ENCODE measurements at regions not wholly inside any gene's neighbourhood (a gene's known extent, or its start where the extent isn't known, plus 50 kb on each side); places are given as distances from the start of the nearest gene placed in this dataset.

DNA sequence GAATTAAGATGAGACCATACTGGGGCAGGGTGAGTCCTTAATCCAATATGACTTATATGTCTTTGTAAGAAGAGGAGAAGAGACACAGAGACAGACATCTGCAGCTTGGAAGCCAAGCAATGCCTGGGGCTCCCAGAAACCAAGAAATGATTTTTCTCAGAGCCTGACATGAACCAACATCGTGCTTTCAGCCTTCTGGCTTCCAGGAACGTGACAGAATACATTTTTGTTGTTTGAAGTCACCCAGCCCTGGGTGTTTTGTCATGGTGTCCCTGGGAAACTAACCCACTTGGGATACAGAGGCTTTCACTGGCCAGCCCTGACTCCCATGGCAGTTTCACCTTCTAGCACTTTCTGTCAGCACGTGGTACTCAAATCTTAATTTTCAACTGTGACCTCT lies 95.3 kb upstream of the SLC10A2 start:
- no peaks in the 10 kb centered on the region for H3K27me3 ChIP-seq (ENCODE audit: insufficient read depth, low read length, poor library complexity)
- H4K20me1 ChIP-seq (ENCODE audit: insufficient read depth, low read length) = no peaks in the 10 kb centered on the region
- DNase-seq (no peak), ATAC-seq (ENCODE audit: insufficient read depth, low read depth) (no peak)
- no peaks in the 10 kb centered on the region for H3K9me3 ChIP-seq (ENCODE audit: insufficient read depth, low read length, severe bottlenecking)
- H3K9ac ChIP-seq (ENCODE audit: low read depth, low read length) = no peak overlapping the region
- no peak overlapping the region for H3K27ac ChIP-seq (ENCODE audit: low read length)
- no peak overlapping the region for H3K4me3 ChIP-seq (ENCODE audit: low read depth in 1 of 2, low read length in 2 of 2)
- no peaks in the 10 kb centered on the region for H3K79me2 ChIP-seq (ENCODE audit: insufficient read depth, low read length)
- TF ChIP-seq EZH2 (IDR thresholded peaks at IDR 0.05; ENCODE audit: borderline replicate concordance, low read depth, low read length, severe bottlenecking) = no peak
- TF ChIP-seq, protein P1, sequence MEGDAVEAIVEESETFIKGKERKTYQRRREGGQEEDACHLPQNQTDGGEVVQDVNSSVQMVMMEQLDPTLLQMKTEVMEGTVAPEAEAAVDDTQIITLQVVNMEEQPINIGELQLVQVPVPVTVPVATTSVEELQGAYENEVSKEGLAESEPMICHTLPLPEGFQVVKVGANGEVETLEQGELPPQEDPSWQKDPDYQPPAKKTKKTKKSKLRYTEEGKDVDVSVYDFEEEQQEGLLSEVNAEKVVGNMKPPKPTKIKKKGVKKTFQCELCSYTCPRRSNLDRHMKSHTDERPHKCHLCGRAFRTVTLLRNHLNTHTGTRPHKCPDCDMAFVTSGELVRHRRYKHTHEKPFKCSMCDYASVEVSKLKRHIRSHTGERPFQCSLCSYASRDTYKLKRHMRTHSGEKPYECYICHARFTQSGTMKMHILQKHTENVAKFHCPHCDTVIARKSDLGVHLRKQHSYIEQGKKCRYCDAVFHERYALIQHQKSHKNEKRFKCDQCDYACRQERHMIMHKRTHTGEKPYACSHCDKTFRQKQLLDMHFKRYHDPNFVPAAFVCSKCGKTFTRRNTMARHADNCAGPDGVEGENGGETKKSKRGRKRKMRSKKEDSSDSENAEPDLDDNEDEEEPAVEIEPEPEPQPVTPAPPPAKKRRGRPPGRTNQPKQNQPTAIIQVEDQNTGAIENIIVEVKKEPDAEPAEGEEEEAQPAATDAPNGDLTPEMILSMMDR (IDR thresholded peaks at IDR 0.05; ENCODE audit: borderline replicate concordance, extremely low read depth, low read length, poor library complexity, severe bottlenecking) = no peak
- no peaks in the 10 kb centered on the region for H3K4me1 ChIP-seq (ENCODE audit: insufficient read depth, low read length)
- no peak overlapping the region for H2AFZ ChIP-seq (ENCODE audit: low read depth, low read length)
- H3K4me2 ChIP-seq (ENCODE audit: insufficient read depth, low read length) = no peak overlapping the region
- H3K36me3 ChIP-seq (ENCODE audit: insufficient read depth, low read length) = no peaks in the 10 kb centered on the region

DNA sequence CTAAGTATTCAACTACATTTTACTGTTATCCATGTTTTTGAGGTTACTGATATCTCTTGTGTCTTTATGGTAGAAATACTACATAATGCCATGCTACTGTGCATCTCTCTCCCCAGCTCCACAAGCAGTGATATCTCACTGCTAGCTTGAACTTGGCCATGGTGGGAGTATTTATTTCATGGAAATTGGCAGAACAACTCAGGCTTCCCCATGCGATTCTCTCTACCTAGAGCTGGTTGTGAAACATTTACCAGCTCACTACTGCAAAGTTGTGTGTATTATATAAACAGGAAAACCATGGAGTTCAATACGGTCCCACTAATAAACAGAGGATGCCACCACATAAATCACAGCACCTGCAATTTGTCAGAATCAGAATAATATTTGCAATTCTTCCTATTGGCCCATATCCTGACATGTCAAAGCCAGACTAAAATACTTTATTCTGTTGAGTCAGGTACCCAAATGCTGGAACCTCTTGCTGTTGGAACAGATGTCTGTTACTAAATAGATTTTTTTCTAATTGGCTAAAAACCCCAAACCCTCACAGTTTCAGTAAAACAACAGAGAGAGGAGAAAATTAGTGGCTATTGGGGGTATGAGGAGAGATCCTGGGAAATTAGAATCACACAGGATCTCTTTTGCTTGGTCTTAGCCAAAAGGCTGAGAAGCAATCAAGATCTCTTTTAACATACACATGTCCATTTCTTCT lies 91.4 kb upstream of the SLC10A2 start:
- no peaks in the 10 kb centered on the region for H4K20me1 ChIP-seq (ENCODE audit: insufficient read depth, low read length)
- no peak overlapping the region for H3K9ac ChIP-seq (ENCODE audit: low read depth, low read length)
- no peaks in the 10 kb centered on the region for H3K4me1 ChIP-seq (ENCODE audit: insufficient read depth, low read length)
- DNase-seq = no peak
- H3K4me2 ChIP-seq (ENCODE audit: insufficient read depth, low read length) = no peak overlapping the region
- no peaks in the 10 kb centered on the region for H3K79me2 ChIP-seq (ENCODE audit: insufficient read depth, low read length)
- H3K4me3 ChIP-seq (ENCODE audit: low read depth in 1 of 2, low read length in 2 of 2) = no peak overlapping the region
- no peak overlapping the region for H2AFZ ChIP-seq (ENCODE audit: low read depth, low read length)
- ATAC-seq (ENCODE audit: insufficient read depth, low read depth) = no peak
- no peaks in the 10 kb centered on the region for H3K9me3 ChIP-seq (ENCODE audit: insufficient read depth, low read length, severe bottlenecking)
- no peaks in the 10 kb centered on the region for H3K36me3 ChIP-seq (ENCODE audit: insufficient read depth, low read length)
- TF ChIP-seq EZH2 (IDR thresholded peaks at IDR 0.05; ENCODE audit: borderline replicate concordance, low read depth, low read length, severe bottlenecking) = no peak
- TF ChIP-seq, protein P1 (IDR thresholded peaks at IDR 0.05; ENCODE audit: borderline replicate concordance, extremely low read depth, low read length, poor library complexity, severe bottlenecking) = no peak
- H3K27ac ChIP-seq (ENCODE audit: low read length) = no peak overlapping the region
- H3K27me3 ChIP-seq (ENCODE audit: insufficient read depth, low read length, poor library complexity) = no peaks in the 10 kb centered on the region

DNA sequence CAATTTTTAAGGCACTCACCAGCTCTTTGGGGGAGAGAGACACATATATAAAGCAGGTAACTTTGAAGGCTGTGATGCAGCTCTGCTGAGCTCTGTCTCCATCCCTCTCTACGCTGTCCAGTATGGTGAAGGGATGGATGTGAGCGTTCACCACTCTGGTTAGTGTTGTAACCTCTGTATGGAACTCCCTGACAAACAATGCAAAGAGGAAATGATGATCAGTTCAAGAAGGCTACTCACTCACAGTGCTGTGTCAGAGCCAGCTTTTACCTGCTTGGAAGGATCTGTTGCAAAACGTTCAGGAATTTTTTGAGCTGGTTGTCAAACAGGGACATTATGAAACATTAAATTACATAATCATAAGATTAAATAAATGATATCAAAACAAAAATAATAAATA lies 90.8 kb upstream of the SLC10A2 start:
- Histone ChIP-seq H3K79me2 (ENCODE audit: insufficient read depth, low read length) (no peaks in the 10 kb centered on the region), H3K27me3 (ENCODE audit: insufficient read depth, low read length, poor library complexity) (no peaks in the 10 kb centered on the region), H3K36me3 (ENCODE audit: insufficient read depth, low read length) (no peaks in the 10 kb centered on the region), H2AFZ (ENCODE audit: low read depth, low read length) (no peak overlapping the region), H3K4me2 (ENCODE audit: insufficient read depth, low read length) (no peak overlapping the region), H4K20me1 (ENCODE audit: insufficient read depth, low read length) (no peaks in the 10 kb centered on the region), H3K27ac (ENCODE audit: low read length) (no peak overlapping the region), H3K4me3 (ENCODE audit: low read depth in 1 of 2, low read length in 2 of 2) (no peak overlapping the region), H3K9me3 (ENCODE audit: insufficient read depth, low read length, severe bottlenecking) (no peaks in the 10 kb centered on the region), H3K4me1 (ENCODE audit: insufficient read depth, low read length) (no peaks in the 10 kb centered on the region), H3K9ac (ENCODE audit: low read depth, low read length) (no peak overlapping the region)
- no peak for DNase-seq
- ATAC-seq (ENCODE audit: insufficient read depth, low read depth) = no peak
- no peak for TF ChIP-seq EZH2 (IDR thresholded peaks at IDR 0.05; ENCODE audit: borderline replicate concordance, low read depth, low read length, severe bottlenecking)
- TF ChIP-seq, protein P1 (IDR thresholded peaks at IDR 0.05; ENCODE audit: borderline replicate concordance, extremely low read depth, low read length, poor library complexity, severe bottlenecking) = no peak
